Type B pancreatic cell (in vitro differentiated cells): ENCODE measurements at regions not wholly inside any gene's neighbourhood (a gene's known extent, or its start where the extent isn't known, plus 50 kb on each side); places are given as distances from the start of the nearest gene placed in this dataset.
"Not testable (repeated sequence)": the region's sequence is repeated elsewhere in the genome, so short reads cannot be mapped to it uniquely, and the experiment has no call there.

Experiments
- DNase-seq: peaks from one replicate; pipeline ENCODE4 v3.0.0; 2021; ENCODE audit warnings: mixed read lengths; ENCODE audit not compliant: unreplicated experiment; ENCODE audit errors: extremely low spot score
- H3K27ac Mint-ChIP-seq: 2 replicates; pipeline ENCODE4 v1.8.0; 2021; ENCODE audit warnings: mild to moderate bottlenecking, mixed read lengths
- H3K27me3 Mint-ChIP-seq: 2 replicates; pipeline ENCODE4 v1.8.0; 2021; ENCODE audit warnings: mixed read lengths
- H3K36me3 Mint-ChIP-seq: 2 replicates; pipeline ENCODE4 v1.8.0; 2021; ENCODE audit warnings: mixed read lengths
- H3K4me1 Mint-ChIP-seq: one replicate; pipeline ENCODE4 v1.8.0; 2021; ENCODE audit warnings: mixed read lengths; ENCODE audit not compliant: unreplicated experiment
- H3K4me3 Mint-ChIP-seq: 2 replicates; pipeline ENCODE4 v1.8.0; 2021; ENCODE audit warnings: mild to moderate bottlenecking, mixed read lengths
- H3K9me3 Mint-ChIP-seq: 2 replicates; pipeline ENCODE4 v1.8.0; 2021; ENCODE audit warnings: mixed read lengths
- CTCF ChIP-seq: fragments of 200-600 bp; sonication (generic); conservative IDR thresholded peaks from 2 replicates; pipeline ENCODE4 v1.5.0; 2021; ENCODE audit warnings: antibody characterized with exemption, mild to moderate bottlenecking

GRCh38 chr6:21282360-21282759 is 311.2 kb upstream of the SOX4 start:
- not testable (repeated sequence) for H3K27me3 Mint-ChIP-seq, DNase-seq, H3K36me3 Mint-ChIP-seq
- H3K4me3 Mint-ChIP-seq: peak overlapping the region; percentile 70
- H3K27ac Mint-ChIP-seq: peak overlapping the region; percentile 96
- H3K4me1 Mint-ChIP-seq: peaks cover 34% of the 10 kb centered on the region
- H3K9me3 Mint-ChIP-seq: peaks cover 23% of the 10 kb centered on the region

GRCh38 chr6:21284166-21284565 is 309.4 kb upstream of the SOX4 start:
- H3K27me3 Mint-ChIP-seq: no peaks in the 10 kb centered on the region
- DNase-seq: no peak
- H3K4me3 Mint-ChIP-seq: no peak overlapping the region
- TF ChIP-seq CTCF: no peak
- peaks cover 23% of the 10 kb centered on the region for H3K9me3 Mint-ChIP-seq
- H3K27ac Mint-ChIP-seq: peak overlapping the region; percentile 45
- peaks cover 23% of the 10 kb centered on the region for H3K4me1 Mint-ChIP-seq
- H3K36me3 Mint-ChIP-seq: peaks cover 8% of the 10 kb centered on the region

- no peak for DNase-seq
- Mint-ChIP-seq H3K9me3 (peaks cover 21% of the 10 kb centered on the region), H3K4me1 (peaks cover 23% of the 10 kb centered on the region), H3K36me3 (peaks cover 8% of the 10 kb centered on the region), H3K4me3 (peak overlapping the region; percentile 3), H3K27ac (peak overlapping the region; percentile 8), H3K27me3 (no peaks in the 10 kb centered on the region)
- TF ChIP-seq CTCF: no peak
Measured at GRCh38 chr6:21284706-21285105, 308.8 kb upstream of the SOX4 start.

GRCh38 chr6:21294144-21294543 is 299.4 kb upstream of the SOX4 start:
- H3K4me1 Mint-ChIP-seq: peaks cover 30% of the 10 kb centered on the region
- peaks cover 5% of the 10 kb centered on the region for H3K36me3 Mint-ChIP-seq
- no peak for TF ChIP-seq CTCF
- no peaks in the 10 kb centered on the region for H3K27me3 Mint-ChIP-seq
- no peaks in the 10 kb centered on the region for H3K9me3 Mint-ChIP-seq
- no peak overlapping the region for H3K4me3 Mint-ChIP-seq
- no peak for DNase-seq
- no peak overlapping the region for H3K27ac Mint-ChIP-seq

GRCh38 chr6:21295506-21296240 is 297.9 kb upstream of the SOX4 start:
- Mint-ChIP-seq H3K4me1 (peaks cover 30% of the 10 kb centered on the region), H3K36me3 (peaks cover 5% of the 10 kb centered on the region), H3K9me3 (no peaks in the 10 kb centered on the region), H3K27ac (no peak overlapping the region), H3K4me3 (no peak overlapping the region), H3K27me3 (no peaks in the 10 kb centered on the region)
- no peak for TF ChIP-seq CTCF
- DNase-seq: no peak

- no peak overlapping the region for H3K4me3 Mint-ChIP-seq
- H3K36me3 Mint-ChIP-seq: peaks cover 5% of the 10 kb centered on the region
- DNase-seq: no peak
- peaks cover under 1% of the 10 kb centered on the region for H3K9me3 Mint-ChIP-seq
- no peaks in the 10 kb centered on the region for H3K27me3 Mint-ChIP-seq
- peaks cover 30% of the 10 kb centered on the region for H3K4me1 Mint-ChIP-seq
- H3K27ac Mint-ChIP-seq: no peak overlapping the region
- TF ChIP-seq CTCF: no peak
Measured at GRCh38 chr6:21297665-21298064, 295.9 kb upstream of the SOX4 start.
